ENCODE measurements at regions not wholly inside any gene's neighbourhood (a gene's known extent, or its start where the extent isn't known, plus 50 kb on each side); places are given as distances from the start of the nearest gene placed in this dataset.
"Not testable (repeated sequence)": the region's sequence is repeated elsewhere in the genome, so short reads cannot be mapped to it uniquely, and the experiment has no call there.

GRCh38 chr1:4485878-4486277 lies 168.5 kb upstream of the AJAP1 start:
- no peak for TF ChIP-seq CTCF (conservative IDR thresholded peaks at IDR 0.05; ENCODE audit: low read depth, low read length)
- no peak for DNase-seq (ENCODE audit: low read depth)
- no peak overlapping the region for H3K4me3 ChIP-seq (ENCODE audit: low read length)

- no peak for TF ChIP-seq CTCF (conservative IDR thresholded peaks at IDR 0.05; ENCODE audit: low read depth, low read length)
- H3K4me3 ChIP-seq (ENCODE audit: low read length) = no peak overlapping the region
- DNase-seq (ENCODE audit: low read depth) = no peak
Observed at GRCh38 chr1:4486408-4487120, 167.8 kb upstream of the AJAP1 start.

- H3K4me3 ChIP-seq (ENCODE audit: low read length) = no peak overlapping the region
- TF ChIP-seq CTCF (conservative IDR thresholded peaks at IDR 0.05; ENCODE audit: low read depth, low read length) = no peak
- no peak for DNase-seq (ENCODE audit: low read depth)
Observed at GRCh38 chr1:4488018-4488417, 166.4 kb upstream of the AJAP1 start.

- no peak overlapping the region for H3K4me3 ChIP-seq (ENCODE audit: low read length)
- TF ChIP-seq CTCF (conservative IDR thresholded peaks at IDR 0.05; ENCODE audit: low read depth, low read length) = no peak
- DNase-seq (ENCODE audit: low read depth) = no peak
Observed at GRCh38 chr1:4489486-4489885, 164.9 kb upstream of the AJAP1 start.

- not testable (repeated sequence) for DNase-seq (ENCODE audit: low read depth)
Observed at GRCh38 chr1:4489992-4490391, 164.4 kb upstream of the AJAP1 start.

GRCh38 chr1:4494027-4494426 lies 160.4 kb upstream of the AJAP1 start:
- H3K4me3 ChIP-seq (ENCODE audit: low read length) = no peak overlapping the region
- DNase-seq (ENCODE audit: low read depth) = no peak
- no peak for TF ChIP-seq CTCF (conservative IDR thresholded peaks at IDR 0.05; ENCODE audit: low read depth, low read length)

More at GRCh38 chr1:4489992-4490391, 164.4 kb upstream of the AJAP1 start:
- not testable (repeated sequence) for H3K4me3 ChIP-seq (ENCODE audit: low read length)

- TF ChIP-seq CTCF (conservative IDR thresholded peaks at IDR 0.05; ENCODE audit: low read depth, low read length) = no peak
- H3K4me3 ChIP-seq (ENCODE audit: low read length) = no peak overlapping the region
- no peak for DNase-seq (ENCODE audit: low read depth)
Observed at GRCh38 chr1:4494558-4494957, 159.9 kb upstream of the AJAP1 start.
